ENCODE measurements at regions not wholly inside any gene's neighbourhood (a gene's known extent, or its start where the extent isn't known, plus 50 kb on each side); places are given as distances from the start of the nearest gene placed in this dataset.

DNA sequence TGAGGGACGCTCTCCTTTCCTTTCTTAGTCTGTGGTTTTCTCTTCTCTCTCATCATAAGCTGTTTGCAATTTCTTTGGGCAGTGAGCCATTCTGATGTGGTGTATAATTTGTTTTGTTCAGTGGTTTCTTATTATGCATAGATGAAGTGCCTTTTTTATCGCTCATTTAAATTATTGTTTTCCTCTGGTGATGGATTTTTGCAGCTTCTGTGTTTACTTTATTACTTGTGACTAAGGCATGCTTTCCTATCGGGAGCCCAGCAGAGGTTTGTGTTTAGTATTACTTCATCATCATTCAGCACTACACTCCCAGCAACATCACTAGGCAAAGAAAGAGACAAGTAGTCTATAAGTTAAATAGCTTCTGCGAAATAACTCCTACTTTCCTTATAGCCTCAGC lies 586.6 kb upstream of the NOVA1 start:
- TF ChIP-seq, protein P1, sequence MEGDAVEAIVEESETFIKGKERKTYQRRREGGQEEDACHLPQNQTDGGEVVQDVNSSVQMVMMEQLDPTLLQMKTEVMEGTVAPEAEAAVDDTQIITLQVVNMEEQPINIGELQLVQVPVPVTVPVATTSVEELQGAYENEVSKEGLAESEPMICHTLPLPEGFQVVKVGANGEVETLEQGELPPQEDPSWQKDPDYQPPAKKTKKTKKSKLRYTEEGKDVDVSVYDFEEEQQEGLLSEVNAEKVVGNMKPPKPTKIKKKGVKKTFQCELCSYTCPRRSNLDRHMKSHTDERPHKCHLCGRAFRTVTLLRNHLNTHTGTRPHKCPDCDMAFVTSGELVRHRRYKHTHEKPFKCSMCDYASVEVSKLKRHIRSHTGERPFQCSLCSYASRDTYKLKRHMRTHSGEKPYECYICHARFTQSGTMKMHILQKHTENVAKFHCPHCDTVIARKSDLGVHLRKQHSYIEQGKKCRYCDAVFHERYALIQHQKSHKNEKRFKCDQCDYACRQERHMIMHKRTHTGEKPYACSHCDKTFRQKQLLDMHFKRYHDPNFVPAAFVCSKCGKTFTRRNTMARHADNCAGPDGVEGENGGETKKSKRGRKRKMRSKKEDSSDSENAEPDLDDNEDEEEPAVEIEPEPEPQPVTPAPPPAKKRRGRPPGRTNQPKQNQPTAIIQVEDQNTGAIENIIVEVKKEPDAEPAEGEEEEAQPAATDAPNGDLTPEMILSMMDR (IDR thresholded peaks at IDR 0.05; ENCODE audit: extremely low read depth, low read depth, low read length) = no peak

DNA sequence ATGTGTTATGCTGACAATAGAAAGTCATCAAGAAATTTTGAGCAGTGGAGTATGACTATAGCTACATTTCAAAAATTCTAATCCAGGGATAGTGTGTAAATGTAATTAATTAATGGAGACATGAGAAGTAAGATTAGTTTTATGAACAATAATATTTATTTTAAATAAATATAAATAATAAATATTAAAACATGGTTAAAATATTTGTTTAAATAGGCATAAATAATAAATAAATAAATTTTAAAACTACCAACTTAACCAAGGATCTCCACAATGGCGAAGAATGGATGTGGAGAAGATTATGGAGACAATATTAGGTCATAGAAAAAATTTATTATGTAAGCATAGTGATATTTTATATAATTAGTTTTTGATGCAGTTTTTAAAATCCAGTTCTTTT lies 588.2 kb upstream of the NOVA1 start:
- no peak for DNase-seq (ENCODE audit: insufficient read length, low spot score, missing footprints)
- Histone ChIP-seq H3K27ac (ENCODE audit: low read depth, low read length) (no peak overlapping the region), H4K20me1 (ENCODE audit: insufficient read depth, low read length) (no peaks in the 10 kb centered on the region), H3K27me3 (ENCODE audit: insufficient read depth, low read length) (no peaks in the 10 kb centered on the region), H2AFZ (ENCODE audit: low read length) (no peak overlapping the region), H3K4me2 (ENCODE audit: insufficient read depth, low read length) (no peak overlapping the region), H3K36me3 (ENCODE audit: insufficient read depth, low read length) (no peaks in the 10 kb centered on the region), H3K4me3 (ENCODE audit: insufficient read depth, low read length) (no peak overlapping the region), H3K9me3 (ENCODE audit: low read depth, low read length) (peaks cover 7% of the 10 kb centered on the region), H3K79me2 (ENCODE audit: insufficient read depth, low read length) (no peaks in the 10 kb centered on the region), H3K4me1 (ENCODE audit: insufficient read depth, low read length) (no peaks in the 10 kb centered on the region)
- TF ChIP-seq, protein P1 (IDR thresholded peaks at IDR 0.05; ENCODE audit: extremely low read depth, low read depth, low read length) = no peak

More for the DNA sequence above, 586.6 kb upstream of the NOVA1 start:
- Histone ChIP-seq H3K27me3 (ENCODE audit: insufficient read depth, low read length) (no peaks in the 10 kb centered on the region), H3K36me3 (ENCODE audit: insufficient read depth, low read length) (no peaks in the 10 kb centered on the region), H3K4me1 (ENCODE audit: insufficient read depth, low read length) (no peaks in the 10 kb centered on the region), H3K9me3 (ENCODE audit: low read depth, low read length) (peaks cover 4% of the 10 kb centered on the region), H3K4me3 (ENCODE audit: insufficient read depth, low read length) (no peak overlapping the region), H2AFZ (ENCODE audit: low read length) (no peak overlapping the region), H4K20me1 (ENCODE audit: insufficient read depth, low read length) (no peaks in the 10 kb centered on the region), H3K79me2 (ENCODE audit: insufficient read depth, low read length) (no peaks in the 10 kb centered on the region), H3K27ac (ENCODE audit: low read depth, low read length) (no peak overlapping the region), H3K4me2 (ENCODE audit: insufficient read depth, low read length) (no peak overlapping the region)
- no peak for DNase-seq (ENCODE audit: insufficient read length, low spot score, missing footprints)

DNA sequence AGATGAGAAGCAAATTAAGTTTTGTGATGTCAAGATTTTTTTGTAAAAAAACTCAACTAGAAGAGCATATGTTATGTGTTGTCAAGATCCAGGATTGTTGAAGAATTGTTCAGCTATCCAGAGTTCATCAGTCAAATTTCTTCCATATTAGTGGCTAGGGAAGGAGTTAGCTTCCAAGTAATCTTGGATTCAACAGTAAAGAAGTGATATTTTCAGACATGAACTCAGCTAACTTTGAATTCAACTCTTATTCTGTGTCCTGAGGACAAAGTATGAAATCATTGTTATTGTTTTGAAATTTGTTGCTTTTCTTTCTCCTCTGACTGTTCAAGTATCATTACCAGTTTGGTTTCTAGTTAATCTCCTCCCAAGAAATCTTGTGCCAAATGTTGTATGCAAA lies 589.3 kb upstream of the NOVA1 start:
- Histone ChIP-seq H3K27me3 (ENCODE audit: insufficient read depth, low read length) (no peaks in the 10 kb centered on the region), H4K20me1 (ENCODE audit: insufficient read depth, low read length) (no peaks in the 10 kb centered on the region), H3K4me1 (ENCODE audit: insufficient read depth, low read length) (no peaks in the 10 kb centered on the region), H3K4me3 (ENCODE audit: insufficient read depth, low read length) (no peak overlapping the region), H3K27ac (ENCODE audit: low read depth, low read length) (no peak overlapping the region), H3K36me3 (ENCODE audit: insufficient read depth, low read length) (no peaks in the 10 kb centered on the region), H2AFZ (ENCODE audit: low read length) (no peak overlapping the region), H3K4me2 (ENCODE audit: insufficient read depth, low read length) (no peak overlapping the region), H3K79me2 (ENCODE audit: insufficient read depth, low read length) (no peaks in the 10 kb centered on the region), H3K9me3 (ENCODE audit: low read depth, low read length) (peaks cover 9% of the 10 kb centered on the region)
- TF ChIP-seq, protein P1 (IDR thresholded peaks at IDR 0.05; ENCODE audit: extremely low read depth, low read depth, low read length) = no peak
- DNase-seq (ENCODE audit: insufficient read length, low spot score, missing footprints) = no peak

DNA sequence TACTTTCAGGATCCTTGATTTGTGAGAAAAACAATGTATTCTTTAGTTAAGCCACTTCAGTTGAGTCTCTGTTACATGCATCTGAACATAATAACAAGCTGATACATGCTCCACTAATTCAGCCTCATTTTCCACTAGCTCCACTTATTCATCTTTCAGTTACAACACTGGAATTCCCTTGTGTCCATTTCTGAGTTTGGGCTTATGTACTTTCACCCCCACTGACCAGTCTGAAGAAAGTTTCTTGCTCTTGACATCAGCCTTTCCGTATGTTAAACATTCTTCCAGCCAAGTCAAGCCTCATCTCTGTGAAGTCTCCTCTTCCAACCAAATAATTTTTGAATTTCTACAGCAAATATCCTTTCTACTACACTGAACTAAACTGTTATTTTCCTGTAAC lies 592.5 kb upstream of the NOVA1 start:
- H4K20me1 ChIP-seq (ENCODE audit: insufficient read depth, low read length) = no peaks in the 10 kb centered on the region
- no peak overlapping the region for H3K4me3 ChIP-seq (ENCODE audit: insufficient read depth, low read length)
- H3K9me3 ChIP-seq (ENCODE audit: low read depth, low read length) = peaks cover 9% of the 10 kb centered on the region
- no peak overlapping the region for H3K27ac ChIP-seq (ENCODE audit: low read depth, low read length)
- DNase-seq (ENCODE audit: insufficient read length, low spot score, missing footprints) = no peak
- no peaks in the 10 kb centered on the region for H3K27me3 ChIP-seq (ENCODE audit: insufficient read depth, low read length)
- no peaks in the 10 kb centered on the region for H3K36me3 ChIP-seq (ENCODE audit: insufficient read depth, low read length)
- H3K4me1 ChIP-seq (ENCODE audit: insufficient read depth, low read length) = no peaks in the 10 kb centered on the region
- TF ChIP-seq, protein P1 (IDR thresholded peaks at IDR 0.05; ENCODE audit: extremely low read depth, low read depth, low read length) = no peak
- no peak overlapping the region for H2AFZ ChIP-seq (ENCODE audit: low read length)
- no peak overlapping the region for H3K4me2 ChIP-seq (ENCODE audit: insufficient read depth, low read length)
- no peaks in the 10 kb centered on the region for H3K79me2 ChIP-seq (ENCODE audit: insufficient read depth, low read length)
